ENCODE measurements at regions not wholly inside any gene's neighbourhood (a gene's known extent, or its start where the extent isn't known, plus 50 kb on each side); places are given as distances from the start of the nearest gene placed in this dataset.

GRCh38 chr16:63712725-63713124 lies 1409.1 kb downstream of the CDH11 start:
- no peaks in the 10 kb centered on the region for H3K4me1 ChIP-seq (ENCODE audit: low read depth)
- H3K4me3 ChIP-seq: no peak overlapping the region
- DNase-seq (ENCODE audit: low read depth in 1 of 2, low spot score in 1 of 2): no peak
- no peaks in the 10 kb centered on the region for H3K27me3 ChIP-seq
- TF ChIP-seq, protein P1, sequence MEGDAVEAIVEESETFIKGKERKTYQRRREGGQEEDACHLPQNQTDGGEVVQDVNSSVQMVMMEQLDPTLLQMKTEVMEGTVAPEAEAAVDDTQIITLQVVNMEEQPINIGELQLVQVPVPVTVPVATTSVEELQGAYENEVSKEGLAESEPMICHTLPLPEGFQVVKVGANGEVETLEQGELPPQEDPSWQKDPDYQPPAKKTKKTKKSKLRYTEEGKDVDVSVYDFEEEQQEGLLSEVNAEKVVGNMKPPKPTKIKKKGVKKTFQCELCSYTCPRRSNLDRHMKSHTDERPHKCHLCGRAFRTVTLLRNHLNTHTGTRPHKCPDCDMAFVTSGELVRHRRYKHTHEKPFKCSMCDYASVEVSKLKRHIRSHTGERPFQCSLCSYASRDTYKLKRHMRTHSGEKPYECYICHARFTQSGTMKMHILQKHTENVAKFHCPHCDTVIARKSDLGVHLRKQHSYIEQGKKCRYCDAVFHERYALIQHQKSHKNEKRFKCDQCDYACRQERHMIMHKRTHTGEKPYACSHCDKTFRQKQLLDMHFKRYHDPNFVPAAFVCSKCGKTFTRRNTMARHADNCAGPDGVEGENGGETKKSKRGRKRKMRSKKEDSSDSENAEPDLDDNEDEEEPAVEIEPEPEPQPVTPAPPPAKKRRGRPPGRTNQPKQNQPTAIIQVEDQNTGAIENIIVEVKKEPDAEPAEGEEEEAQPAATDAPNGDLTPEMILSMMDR (IDR thresholded peaks at IDR 0.05; ENCODE audit: low read depth, low read length): no peak
- no peaks in the 10 kb centered on the region for H3K9me3 ChIP-seq (ENCODE audit: low read depth)
- H3K27ac ChIP-seq: no peak overlapping the region
- no peaks in the 10 kb centered on the region for H3K36me3 ChIP-seq

- no peak overlapping the region for H3K4me3 ChIP-seq
- H3K27ac ChIP-seq: no peak overlapping the region
- H3K36me3 ChIP-seq: no peaks in the 10 kb centered on the region
- no peaks in the 10 kb centered on the region for H3K27me3 ChIP-seq
- TF ChIP-seq, protein P1 (IDR thresholded peaks at IDR 0.05; ENCODE audit: low read depth, low read length): no peak
- no peak for DNase-seq (ENCODE audit: low read depth in 1 of 2, low spot score in 1 of 2)
- H3K9me3 ChIP-seq (ENCODE audit: low read depth): no peaks in the 10 kb centered on the region
- no peaks in the 10 kb centered on the region for H3K4me1 ChIP-seq (ENCODE audit: low read depth)
Observed at GRCh38 chr16:63703612-63704011, 1418.3 kb downstream of the CDH11 start.

DNA sequence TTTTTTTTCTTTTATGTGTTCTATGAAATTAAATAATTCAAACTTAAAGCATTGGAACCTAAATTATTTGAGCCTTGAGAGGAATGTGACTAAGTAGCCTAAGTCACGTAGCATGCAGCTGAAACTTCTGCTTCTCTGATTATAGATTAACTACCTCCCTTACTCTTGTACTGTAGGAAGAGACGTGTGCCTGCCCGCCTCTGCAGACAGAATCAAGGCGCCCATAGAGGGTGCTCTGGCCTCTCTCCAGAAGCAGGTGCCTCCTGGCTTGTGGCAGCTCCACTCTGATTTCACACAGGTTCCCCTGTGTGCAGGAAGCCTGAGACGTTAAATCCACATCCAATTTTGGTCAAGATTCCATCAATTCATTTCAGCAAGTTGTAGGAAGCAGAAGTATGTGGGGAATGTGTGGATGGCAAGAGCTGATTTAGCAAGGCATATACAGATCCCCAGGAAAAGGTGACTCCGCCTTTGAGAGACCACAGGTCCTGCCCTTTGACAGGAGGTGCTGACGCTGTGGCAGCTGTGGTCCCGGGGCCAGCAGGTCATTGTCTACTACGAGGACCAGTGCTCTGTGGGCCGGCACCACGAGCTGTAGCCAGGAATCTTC lies 1418.8 kb downstream of the CDH11 start:
- Histone ChIP-seq H3K9me3 (ENCODE audit: low read depth) (no peaks in the 10 kb centered on the region), H3K36me3 (no peaks in the 10 kb centered on the region), H3K4me3 (no peak overlapping the region), H3K27me3 (no peaks in the 10 kb centered on the region), H3K4me1 (ENCODE audit: low read depth) (no peaks in the 10 kb centered on the region), H3K27ac (no peak overlapping the region)
- TF ChIP-seq, protein P1 (IDR thresholded peaks at IDR 0.05; ENCODE audit: low read depth, low read length): no peak
- DNase-seq (ENCODE audit: low read depth in 1 of 2, low spot score in 1 of 2): peak in 1 of 2 donors; percentile 63

DNA sequence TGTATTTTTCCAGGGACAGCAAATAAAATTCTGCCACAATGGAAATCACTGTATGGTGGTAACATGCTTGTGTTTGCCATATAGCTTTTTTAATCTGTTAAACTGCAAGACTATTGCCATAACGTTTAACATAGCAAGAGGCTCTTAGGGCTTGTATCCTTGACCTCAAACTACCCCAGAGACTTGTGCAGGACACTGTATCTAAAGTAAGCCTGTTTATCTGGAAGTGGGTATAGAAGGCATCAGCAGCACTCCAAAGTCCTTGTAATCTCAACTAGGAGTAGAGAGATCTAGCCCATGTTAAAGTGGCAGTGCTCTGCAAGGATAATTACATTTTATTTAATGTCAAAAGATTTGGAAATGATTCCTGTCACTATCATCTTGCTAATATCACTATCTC lies 1424.1 kb downstream of the CDH11 start:
- Histone ChIP-seq H3K9me3 (ENCODE audit: low read depth) (no peaks in the 10 kb centered on the region), H3K4me1 (ENCODE audit: low read depth) (peaks cover 15% of the 10 kb centered on the region), H3K27ac (no peak overlapping the region), H3K36me3 (no peaks in the 10 kb centered on the region), H3K4me3 (no peak overlapping the region), H3K27me3 (no peaks in the 10 kb centered on the region)
- DNase-seq (ENCODE audit: low read depth in 1 of 2, low spot score in 1 of 2): peak in 1 of 2 donors; percentile 51
- TF ChIP-seq, protein P1 (IDR thresholded peaks at IDR 0.05; ENCODE audit: low read depth, low read length): no peak

DNA sequence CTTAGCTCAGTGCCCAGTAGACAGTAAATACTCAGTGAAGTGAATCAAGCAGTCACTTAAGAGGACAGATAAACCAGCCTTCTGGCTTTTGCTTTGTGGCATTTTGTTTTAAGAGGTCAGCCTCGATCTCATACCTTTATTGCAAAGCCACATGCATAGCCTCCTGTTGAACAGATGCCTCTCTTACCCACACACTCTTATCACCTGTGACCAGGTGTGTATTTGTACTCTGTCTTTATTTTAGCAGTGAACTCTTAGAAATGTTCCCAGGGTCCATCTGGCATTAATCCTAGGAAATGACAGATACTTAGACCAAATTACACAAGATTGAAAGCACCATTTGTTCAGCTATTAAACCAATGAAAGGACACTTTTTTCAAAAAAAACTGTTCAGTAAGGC lies 1426.5 kb downstream of the CDH11 start:
- H3K27me3 ChIP-seq: no peaks in the 10 kb centered on the region
- DNase-seq (ENCODE audit: low read depth in 1 of 2, low spot score in 1 of 2): peak in 1 of 2 donors; percentile 22
- no peaks in the 10 kb centered on the region for H3K9me3 ChIP-seq (ENCODE audit: low read depth)
- H3K4me1 ChIP-seq (ENCODE audit: low read depth): peaks cover 15% of the 10 kb centered on the region
- H3K4me3 ChIP-seq: no peak overlapping the region
- no peaks in the 10 kb centered on the region for H3K36me3 ChIP-seq
- no peak overlapping the region for H3K27ac ChIP-seq
- TF ChIP-seq, protein P1 (IDR thresholded peaks at IDR 0.05; ENCODE audit: low read depth, low read length): no peak

All from cardiac muscle cell (in vitro differentiated cells and primary cell).